ENCODE measurements at regions not wholly inside any gene's neighbourhood (a gene's known extent, or its start where the extent isn't known, plus 50 kb on each side); places are given as distances from the start of the nearest gene placed in this dataset.

DNA sequence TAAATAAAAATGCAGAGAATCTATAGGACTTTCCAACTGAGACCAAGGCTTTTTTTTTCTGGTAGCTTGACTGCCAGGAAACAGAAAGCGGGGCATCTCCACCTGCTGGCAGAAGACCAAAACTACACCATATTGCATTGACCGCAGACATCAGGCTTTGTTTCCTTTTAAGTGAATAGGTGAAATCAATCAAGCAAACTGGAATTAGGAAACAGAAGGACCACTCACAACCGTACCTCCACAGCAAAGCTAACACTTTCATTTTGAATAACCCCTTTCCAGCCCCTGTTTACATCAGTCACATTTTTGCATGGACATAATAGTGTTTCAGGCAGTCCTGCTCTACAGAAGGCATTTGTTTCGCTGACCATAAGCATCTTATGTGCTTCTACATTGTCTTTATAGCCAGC, 218.2 kb downstream of the IDS start:
- Histone ChIP-seq H3K36me3 (ENCODE audit: control insufficient read depth, insufficient read depth, low read length) (no peaks in the 10 kb centered on the region), H4K20me1 (ENCODE audit: control insufficient read depth, extremely low read depth, insufficient read depth, low read length) (no peaks in the 10 kb centered on the region), H3K79me2 (ENCODE audit: control insufficient read depth, insufficient read depth, low read length) (no peaks in the 10 kb centered on the region), H3K27ac (ENCODE audit: insufficient read depth, low read length) (no peak overlapping the region), H3K4me2 (ENCODE audit: extremely low read depth, insufficient read depth, low read length) (no peak overlapping the region), H3K4me1 (ENCODE audit: control insufficient read depth, extremely low read depth, insufficient read depth, low read length) (no peaks in the 10 kb centered on the region), H3K27me3 (ENCODE audit: control insufficient read depth, insufficient read depth, low read length) (no peaks in the 10 kb centered on the region), H3K9me3 (ENCODE audit: control insufficient read depth, insufficient read depth, low read depth, low read length) (no peaks in the 10 kb centered on the region), H2AFZ (ENCODE audit: low read length) (no peak overlapping the region), H3K4me3 (replicated peaks in 1 of 4; ENCODE audit: control extremely low read depth in 1 of 4, insufficient read depth in 1 of 4, low read depth in 3 of 4, low read length in 4 of 4) (no peak overlapping the region), H3K9ac (ENCODE audit: insufficient read depth, low read length) (no peak overlapping the region)
- DNase-seq (ENCODE audit: low read depth in 2 of 2): peak; percentile 20 to 55
- no peak for TF ChIP-seq EZH2 (IDR thresholded peaks at IDR 0.05; ENCODE audit: low read length, missing control alignments)
- TF ChIP-seq, protein P1, sequence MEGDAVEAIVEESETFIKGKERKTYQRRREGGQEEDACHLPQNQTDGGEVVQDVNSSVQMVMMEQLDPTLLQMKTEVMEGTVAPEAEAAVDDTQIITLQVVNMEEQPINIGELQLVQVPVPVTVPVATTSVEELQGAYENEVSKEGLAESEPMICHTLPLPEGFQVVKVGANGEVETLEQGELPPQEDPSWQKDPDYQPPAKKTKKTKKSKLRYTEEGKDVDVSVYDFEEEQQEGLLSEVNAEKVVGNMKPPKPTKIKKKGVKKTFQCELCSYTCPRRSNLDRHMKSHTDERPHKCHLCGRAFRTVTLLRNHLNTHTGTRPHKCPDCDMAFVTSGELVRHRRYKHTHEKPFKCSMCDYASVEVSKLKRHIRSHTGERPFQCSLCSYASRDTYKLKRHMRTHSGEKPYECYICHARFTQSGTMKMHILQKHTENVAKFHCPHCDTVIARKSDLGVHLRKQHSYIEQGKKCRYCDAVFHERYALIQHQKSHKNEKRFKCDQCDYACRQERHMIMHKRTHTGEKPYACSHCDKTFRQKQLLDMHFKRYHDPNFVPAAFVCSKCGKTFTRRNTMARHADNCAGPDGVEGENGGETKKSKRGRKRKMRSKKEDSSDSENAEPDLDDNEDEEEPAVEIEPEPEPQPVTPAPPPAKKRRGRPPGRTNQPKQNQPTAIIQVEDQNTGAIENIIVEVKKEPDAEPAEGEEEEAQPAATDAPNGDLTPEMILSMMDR (conservative IDR thresholded peaks at IDR 0.05 in 1 of 2, IDR thresholded peaks at IDR 0.05 in 1 of 2; ENCODE audit: low read depth in 1 of 2, low read length in 2 of 2): peak; percentile 29 to 66

DNA sequence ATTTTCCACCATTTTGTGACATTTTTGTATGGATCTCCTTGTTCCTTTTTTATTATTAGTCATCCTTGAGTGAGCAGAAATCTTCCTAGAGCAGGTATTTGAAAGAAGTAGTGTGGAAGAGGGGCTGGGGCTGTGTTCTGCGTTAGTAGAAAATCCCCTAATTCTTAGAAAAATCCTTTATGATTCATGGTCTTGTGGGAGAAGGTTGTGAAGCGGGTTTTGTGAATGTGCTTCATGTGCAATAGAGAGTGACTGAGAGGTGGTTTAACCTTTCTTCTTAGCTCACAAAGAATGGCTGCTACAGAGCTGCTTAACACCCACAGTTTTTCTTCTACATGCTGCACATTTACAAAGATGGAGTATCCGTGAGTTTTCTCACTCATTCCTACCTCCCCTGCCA, 220.5 kb downstream of the IDS start:
- H3K27ac ChIP-seq (ENCODE audit: insufficient read depth, low read length): no peak overlapping the region
- H3K27me3 ChIP-seq (ENCODE audit: control insufficient read depth, insufficient read depth, low read length): no peaks in the 10 kb centered on the region
- no peaks in the 10 kb centered on the region for H3K79me2 ChIP-seq (ENCODE audit: control insufficient read depth, insufficient read depth, low read length)
- H3K4me3 ChIP-seq (replicated peaks in 1 of 4; ENCODE audit: control extremely low read depth in 1 of 4, insufficient read depth in 1 of 4, low read depth in 3 of 4, low read length in 4 of 4): no peak overlapping the region
- TF ChIP-seq EZH2 (IDR thresholded peaks at IDR 0.05; ENCODE audit: low read length, missing control alignments): no peak
- TF ChIP-seq, protein P1 (conservative IDR thresholded peaks at IDR 0.05 in 1 of 2, IDR thresholded peaks at IDR 0.05 in 1 of 2; ENCODE audit: low read depth in 1 of 2, low read length in 2 of 2): no peak
- no peak overlapping the region for H3K4me2 ChIP-seq (ENCODE audit: extremely low read depth, insufficient read depth, low read length)
- no peak overlapping the region for H3K9ac ChIP-seq (ENCODE audit: insufficient read depth, low read length)
- H3K9me3 ChIP-seq (ENCODE audit: control insufficient read depth, insufficient read depth, low read depth, low read length): no peaks in the 10 kb centered on the region
- H4K20me1 ChIP-seq (ENCODE audit: control insufficient read depth, extremely low read depth, insufficient read depth, low read length): no peaks in the 10 kb centered on the region
- no peak for DNase-seq (ENCODE audit: low read depth in 2 of 2)
- no peaks in the 10 kb centered on the region for H3K36me3 ChIP-seq (ENCODE audit: control insufficient read depth, insufficient read depth, low read length)
- no peak overlapping the region for H2AFZ ChIP-seq (ENCODE audit: low read length)
- H3K4me1 ChIP-seq (ENCODE audit: control insufficient read depth, extremely low read depth, insufficient read depth, low read length): no peaks in the 10 kb centered on the region

- Histone ChIP-seq H3K27me3 (ENCODE audit: control insufficient read depth, insufficient read depth, low read length) (no peaks in the 10 kb centered on the region), H3K79me2 (ENCODE audit: control insufficient read depth, insufficient read depth, low read length) (no peaks in the 10 kb centered on the region), H3K36me3 (ENCODE audit: control insufficient read depth, insufficient read depth, low read length) (no peaks in the 10 kb centered on the region), H3K9me3 (ENCODE audit: control insufficient read depth, insufficient read depth, low read depth, low read length) (no peaks in the 10 kb centered on the region), H3K4me3 (replicated peaks in 1 of 4; ENCODE audit: control extremely low read depth in 1 of 4, insufficient read depth in 1 of 4, low read depth in 3 of 4, low read length in 4 of 4) (no peak overlapping the region), H2AFZ (ENCODE audit: low read length) (no peak overlapping the region), H3K4me1 (ENCODE audit: control insufficient read depth, extremely low read depth, insufficient read depth, low read length) (no peaks in the 10 kb centered on the region), H3K9ac (ENCODE audit: insufficient read depth, low read length) (no peak overlapping the region), H4K20me1 (ENCODE audit: control insufficient read depth, extremely low read depth, insufficient read depth, low read length) (no peaks in the 10 kb centered on the region), H3K27ac (ENCODE audit: insufficient read depth, low read length) (no peak overlapping the region), H3K4me2 (ENCODE audit: extremely low read depth, insufficient read depth, low read length) (no peak overlapping the region)
- TF ChIP-seq EZH2 (IDR thresholded peaks at IDR 0.05; ENCODE audit: low read length, missing control alignments): no peak
- TF ChIP-seq, protein P1 (conservative IDR thresholded peaks at IDR 0.05 in 1 of 2, IDR thresholded peaks at IDR 0.05 in 1 of 2; ENCODE audit: low read depth in 1 of 2, low read length in 2 of 2): no peak
- no peak for DNase-seq (ENCODE audit: low read depth in 2 of 2)
These were observed 221.3 kb downstream of the IDS start for GRCh38 chrX:149283853-149284252.
